SU-DHL-6 (cell line): ENCODE measurements at regions not wholly inside any gene's neighbourhood (a gene's known extent, or its start where the extent isn't known, plus 50 kb on each side); places are given as distances from the start of the nearest gene placed in this dataset.

ENCODE experiments used
- H2AFZ ChIP-seq: fragments of 200-600 bp; sonication (generic); 2 replicates; pipeline ENCODE4 v1.6.1; 2014; ENCODE audit warnings: low read depth, mild to moderate bottlenecking, moderate library complexity, mixed read lengths, antibody characterized with exemption, low read length; ENCODE audit not compliant: severe bottlenecking
- H3F3A ChIP-seq: fragments of 200-600 bp; shearing (Covaris generic); 2 replicates; pipeline ENCODE4 v1.6.0; 2016; ENCODE audit warnings: antibody characterized with exemption, mild to moderate bottlenecking; ENCODE audit not compliant: insufficient read depth
- H3K27ac ChIP-seq: fragments of 200-600 bp; sonication (generic); 2 replicates; pipeline ENCODE4 v1.5.1; 2016; ENCODE audit warnings: low read depth, mild to moderate bottlenecking, low read length, moderate library complexity, mixed read lengths
- H3K27me3 ChIP-seq: fragments of 200-600 bp; sonication (generic), shearing (Covaris generic); 2 replicates; pipeline ENCODE4 v1.6.0; 2014; ENCODE audit warnings: mild to moderate bottlenecking, low read length
- H3K36me3 ChIP-seq: fragments of 200-600 bp; sonication (generic); 2 replicates; pipeline ENCODE4 v1.6.1; 2014; ENCODE audit warnings: mild to moderate bottlenecking, low read length, mixed read lengths
- H3K4me2 ChIP-seq: fragments of 300-600, 200-600 bp; shearing (Covaris generic), sonication (generic); 2 replicates; pipeline ENCODE4 v1.6.0; 2014; ENCODE audit warnings: low read length, low read depth, mild to moderate bottlenecking; ENCODE audit not compliant: poor library complexity, severe bottlenecking
- H3K4me3 ChIP-seq: fragments of 200-600 bp; sonication (generic); 2 replicates; pipeline ENCODE4 v1.5.1; 2014; ENCODE audit warnings: antibody characterized with exemption, low read length, mild to moderate bottlenecking, mixed read lengths; ENCODE audit not compliant: insufficient read depth, poor library complexity, severe bottlenecking
- H3K79me2 ChIP-seq: fragments of 200-600 bp; sonication (generic); 2 replicates; pipeline ENCODE4 v1.6.1; 2014; ENCODE audit warnings: mild to moderate bottlenecking, low read length, moderate library complexity; ENCODE audit not compliant: insufficient read depth
- H3K9ac ChIP-seq: fragments of 200-600 bp; sonication (generic); 2 replicates; pipeline ENCODE4 v1.7.0; 2014; ENCODE audit warnings: mild to moderate bottlenecking, low read length
- H3K9me2 ChIP-seq: fragments of 200-600 bp; sonication (generic); replicated peaks from 2 replicates; pipeline ENCODE4 v1.6.1; 2014; ENCODE audit warnings: low read length; ENCODE audit not compliant: insufficient read depth
- H3K9me3 ChIP-seq: fragments of 200-600 bp; sonication (generic); 2 replicates; pipeline ENCODE4 v1.6.1; 2014; ENCODE audit warnings: low read length, mixed read lengths; ENCODE audit not compliant: insufficient read depth
- H4K20me1 ChIP-seq: fragments of 200-600 bp; sonication (generic); 2 replicates; pipeline ENCODE4 v1.6.1; 2014; ENCODE audit warnings: low read depth, mild to moderate bottlenecking, antibody characterized with exemption, low read length, moderate library complexity, mixed read lengths
- CTCF ChIP-seq: fragments of 200-600 bp; sonication (generic); IDR thresholded peaks from one replicate; pipeline ENCODE4 v1.5.1; 2017; ENCODE audit warnings: antibody characterized with exemption, mild to moderate bottlenecking, low read length, moderate library complexity; ENCODE audit not compliant: insufficient read depth, poor library complexity, severe bottlenecking
- EZH2phosphoT487 ChIP-seq: fragments of 200-600 bp; sonication (generic), shearing (Covaris generic); conservative IDR thresholded peaks from 2 replicates; pipeline ENCODE4 v1.6.1; 2018; ENCODE audit warnings: mild to moderate bottlenecking, antibody characterized with exemption, low read length, moderate library complexity, mixed read lengths

GRCh38 chr22:27386186-27386585 is 415.4 kb downstream of the MN1 start:
- no peak overlapping the region for H3K27ac ChIP-seq
- H3K9me2 ChIP-seq, result no peaks in the 10 kb centered on the region
- H3K4me3 ChIP-seq, result no peak overlapping the region
- TF ChIP-seq CTCF (no peak), EZH2phosphoT487 (no peak)
- no peaks in the 10 kb centered on the region for H3K79me2 ChIP-seq
- no peak overlapping the region for H3K4me2 ChIP-seq
- no peak overlapping the region for H3K9ac ChIP-seq
- H3F3A ChIP-seq, result no peaks in the 10 kb centered on the region
- no peaks in the 10 kb centered on the region for H4K20me1 ChIP-seq
- H3K9me3 ChIP-seq, result no peaks in the 10 kb centered on the region
- no peaks in the 10 kb centered on the region for H3K27me3 ChIP-seq
- H2AFZ ChIP-seq, result no peak overlapping the region
- H3K36me3 ChIP-seq, result no peaks in the 10 kb centered on the region

- no peak overlapping the region for H3K27ac ChIP-seq
- no peaks in the 10 kb centered on the region for H3K79me2 ChIP-seq
- no peak overlapping the region for H3K9ac ChIP-seq
- no peak overlapping the region for H3K4me2 ChIP-seq
- no peaks in the 10 kb centered on the region for H3K9me3 ChIP-seq
- no peaks in the 10 kb centered on the region for H3K27me3 ChIP-seq
- no peak overlapping the region for H3K4me3 ChIP-seq
- no peaks in the 10 kb centered on the region for H3F3A ChIP-seq
- TF ChIP-seq CTCF, result no peak
- H3K9me2 ChIP-seq, result no peaks in the 10 kb centered on the region
- H3K36me3 ChIP-seq, result no peaks in the 10 kb centered on the region
- no peaks in the 10 kb centered on the region for H4K20me1 ChIP-seq
- H2AFZ ChIP-seq, result no peak overlapping the region
Measured at GRCh38 chr22:27387561-27387960, 414.0 kb downstream of the MN1 start.

- no peaks in the 10 kb centered on the region for H3K79me2 ChIP-seq
- H3K9me2 ChIP-seq, result no peaks in the 10 kb centered on the region
- no peak overlapping the region for H3K4me2 ChIP-seq
- H3K4me3 ChIP-seq, result no peak overlapping the region
- no peaks in the 10 kb centered on the region for H3K27me3 ChIP-seq
- H3F3A ChIP-seq, result no peaks in the 10 kb centered on the region
- no peaks in the 10 kb centered on the region for H4K20me1 ChIP-seq
- TF ChIP-seq CTCF (no peak), EZH2phosphoT487 (no peak)
- H3K27ac ChIP-seq, result no peak overlapping the region
- no peak overlapping the region for H2AFZ ChIP-seq
- no peak overlapping the region for H3K9ac ChIP-seq
- no peaks in the 10 kb centered on the region for H3K9me3 ChIP-seq
- no peaks in the 10 kb centered on the region for H3K36me3 ChIP-seq
Measured at GRCh38 chr22:27388090-27388600, 413.4 kb downstream of the MN1 start.

DNA sequence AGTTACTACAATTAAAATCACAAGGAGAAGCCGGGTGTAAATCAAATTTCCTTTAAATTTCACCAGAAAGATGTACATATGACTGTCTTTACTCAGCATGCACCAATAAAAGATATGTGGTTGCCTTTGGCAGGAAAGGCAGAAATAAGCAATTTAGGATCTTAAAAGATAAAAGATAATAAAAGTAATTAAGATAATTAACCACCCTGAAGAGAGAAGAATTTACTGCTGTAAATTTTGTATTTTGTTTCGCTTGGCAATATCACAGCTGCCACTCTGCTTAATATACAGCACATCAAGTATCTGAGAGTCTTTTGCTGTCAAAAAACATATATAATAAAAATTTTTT is 411.9 kb downstream of the MN1 start:
- Histone ChIP-seq H3K36me3 (no peaks in the 10 kb centered on the region), H3K27ac (no peak overlapping the region), H3K9ac (no peak overlapping the region), H3K9me2 (no peaks in the 10 kb centered on the region), H3K9me3 (no peaks in the 10 kb centered on the region), H2AFZ (no peak overlapping the region), H3K4me3 (no peak overlapping the region), H3K27me3 (no peaks in the 10 kb centered on the region), H3K4me2 (no peak overlapping the region), H3K79me2 (no peaks in the 10 kb centered on the region), H4K20me1 (no peaks in the 10 kb centered on the region), H3F3A (no peaks in the 10 kb centered on the region)
- no peak for TF ChIP-seq EZH2phosphoT487
- TF ChIP-seq CTCF, result no peak
